Natural killer cell treated with Interleukin-12 subunit alpha and Interleukin-12 subunit beta and Interleukin-15 and Interleukin-18, amount 100 ng/mL, for 72 hours (primary cell): ENCODE measurements at regions not wholly inside any gene's neighbourhood (a gene's known extent, or its start where the extent isn't known, plus 50 kb on each side); places are given as distances from the start of the nearest gene placed in this dataset.

Experiments used
- ATAC-seq, 2 donors: fragments of 150-1000 bp; cut with Tn5 transposase in 1 of 2; sonication (Bioruptor Pico), chemical (Tn5 transposase) in 1 of 2; 2 replicates each; pipeline ENCODE4 v1.10.0; 2021
- DNase-seq: peaks from one replicate; pipeline ENCODE4 v3.0.0; 2022; ENCODE audit warnings: low spot score
- H3K27ac Mint-ChIP-seq, 2 donors: 1 replicate in 1 of 2; 2 replicates in 1 of 2; pipeline ENCODE4 v1.8.0; 2022; ENCODE audit warnings: mixed read lengths in 2 of 2, mild to moderate bottlenecking in 1 of 2, moderate library complexity in 1 of 2
- H3K27me3 Mint-ChIP-seq, 2 donors: 1 replicate in 1 of 2; 2 replicates in 1 of 2; pipeline ENCODE4 v1.8.0; 2022; ENCODE audit warnings: mixed read lengths in 2 of 2
- H3K36me3 Mint-ChIP-seq: one replicate; pipeline ENCODE4 v1.8.0; 2022; ENCODE audit warnings: mixed read lengths
- H3K4me1 Mint-ChIP-seq, 2 donors: 1 replicate in 1 of 2; 2 replicates in 1 of 2; pipeline ENCODE4 v1.8.0; 2022; ENCODE audit warnings: low read depth in 2 of 2, mixed read lengths in 2 of 2, mild to moderate bottlenecking in 1 of 2
- H3K4me3 Mint-ChIP-seq: one replicate; pipeline ENCODE4 v1.8.0; 2022; ENCODE audit warnings: mixed read lengths
- H3K9me3 Mint-ChIP-seq: 2 replicates; pipeline ENCODE4 v1.8.0; 2022; ENCODE audit warnings: mixed read lengths

DNA sequence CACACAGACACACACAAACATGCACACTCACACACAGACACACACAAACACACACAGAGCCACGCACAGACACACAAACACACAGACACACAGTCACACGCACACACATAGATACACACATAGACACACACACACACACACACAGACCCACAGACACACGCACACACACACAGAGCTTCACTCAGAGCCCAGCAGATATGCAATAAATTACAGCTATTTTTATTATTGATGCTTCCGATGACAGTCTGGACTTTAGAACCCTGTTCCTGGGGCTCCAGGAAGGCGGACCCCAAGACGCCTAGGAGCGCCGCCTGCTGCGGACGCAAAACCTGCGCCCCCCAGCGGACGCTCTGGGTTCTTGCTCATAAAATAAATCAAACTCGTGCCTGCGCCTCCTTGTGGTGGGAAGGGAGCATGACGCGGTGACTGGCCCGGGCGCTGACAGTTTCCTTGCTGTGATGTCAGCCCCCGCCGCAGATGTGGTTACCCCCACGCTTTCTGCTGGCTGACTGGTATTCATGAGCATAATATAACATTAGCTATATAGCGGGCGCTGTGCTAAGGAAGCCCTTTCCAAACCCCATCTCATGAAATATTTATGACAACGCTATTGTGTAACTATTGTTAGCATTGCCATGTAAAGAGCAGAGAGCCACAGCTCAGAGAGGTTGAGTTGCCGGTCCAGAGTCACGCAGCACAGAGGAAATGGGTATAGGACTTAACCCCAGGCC lies 64.4 kb upstream of the TM9SF2 start:
- H3K9me3 Mint-ChIP-seq, result no peaks in the 10 kb centered on the region
- peaks cover 6 to 18% of the 10 kb centered on the region in 2 donors for H3K27me3 Mint-ChIP-seq
- H3K36me3 Mint-ChIP-seq, result no peaks in the 10 kb centered on the region
- peak overlapping the region; percentile 63 for H3K4me3 Mint-ChIP-seq
- peaks cover 55 to 63% of the 10 kb centered on the region in 2 donors for H3K4me1 Mint-ChIP-seq
- DNase-seq (peak; percentile 94), ATAC-seq (peak; percentile 77 to 81)
- H3K27ac Mint-ChIP-seq, result peak overlapping the region; percentile 63 to 74

- Mint-ChIP-seq H3K9me3 (no peaks in the 10 kb centered on the region), H3K36me3 (no peaks in the 10 kb centered on the region), H3K27ac (peak overlapping the region in 1 of 2 donors; percentile 56), H3K4me1 (peaks cover 37 to 43% of the 10 kb centered on the region in 2 donors), H3K27me3 (peaks cover 8 to 18% of the 10 kb centered on the region in 2 donors), H3K4me3 (peak overlapping the region; percentile 5)
- DNase-seq (no peak), ATAC-seq (no peak)
These were observed 62.2 kb upstream of the TM9SF2 start for GRCh38 chr13:99439048-99439447.

DNA sequence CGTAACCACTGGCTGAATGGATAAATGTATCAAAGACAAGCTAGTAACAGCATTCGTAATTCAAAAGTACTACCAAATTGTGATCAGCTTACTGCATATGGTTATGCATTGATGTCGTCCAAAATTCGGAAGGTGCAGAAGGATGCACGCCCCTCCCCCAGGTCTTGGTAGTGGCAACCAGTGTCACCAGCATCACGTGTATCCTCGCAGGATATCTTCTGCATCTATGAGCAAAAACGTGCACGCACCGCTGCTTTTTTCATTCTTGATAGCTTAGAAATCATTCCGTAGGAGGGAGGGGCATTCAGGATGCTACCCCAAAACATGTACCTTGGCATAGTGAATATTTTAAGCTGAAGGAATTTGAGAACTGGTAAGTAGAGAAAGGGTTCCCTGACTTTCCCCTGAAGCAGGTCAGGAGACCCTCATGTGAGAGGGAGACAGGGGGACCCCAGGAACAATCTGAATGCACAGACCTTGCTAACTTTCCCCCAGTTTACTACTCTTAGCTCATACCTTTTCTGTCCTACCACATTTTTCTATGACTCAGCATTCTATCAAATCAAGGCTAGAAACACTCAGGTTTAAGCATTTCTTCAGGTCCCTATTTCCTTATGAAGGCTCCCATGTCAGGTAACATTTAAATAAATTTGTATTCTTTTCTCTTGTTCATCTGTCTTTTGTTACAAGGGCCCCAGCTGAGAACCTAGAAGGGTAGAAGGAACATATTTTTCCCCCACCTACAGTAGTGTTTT lies 61.2 kb upstream of the TM9SF2 start:
- H3K27me3 Mint-ChIP-seq, result peaks cover 8 to 18% of the 10 kb centered on the region in 2 donors
- no peak overlapping the region for H3K4me3 Mint-ChIP-seq
- no peak overlapping the region for H3K27ac Mint-ChIP-seq
- H3K4me1 Mint-ChIP-seq, result peaks cover 32 to 36% of the 10 kb centered on the region in 2 donors
- no peaks in the 10 kb centered on the region for H3K36me3 Mint-ChIP-seq
- no peak for DNase-seq
- no peak for ATAC-seq
- no peaks in the 10 kb centered on the region for H3K9me3 Mint-ChIP-seq

DNA sequence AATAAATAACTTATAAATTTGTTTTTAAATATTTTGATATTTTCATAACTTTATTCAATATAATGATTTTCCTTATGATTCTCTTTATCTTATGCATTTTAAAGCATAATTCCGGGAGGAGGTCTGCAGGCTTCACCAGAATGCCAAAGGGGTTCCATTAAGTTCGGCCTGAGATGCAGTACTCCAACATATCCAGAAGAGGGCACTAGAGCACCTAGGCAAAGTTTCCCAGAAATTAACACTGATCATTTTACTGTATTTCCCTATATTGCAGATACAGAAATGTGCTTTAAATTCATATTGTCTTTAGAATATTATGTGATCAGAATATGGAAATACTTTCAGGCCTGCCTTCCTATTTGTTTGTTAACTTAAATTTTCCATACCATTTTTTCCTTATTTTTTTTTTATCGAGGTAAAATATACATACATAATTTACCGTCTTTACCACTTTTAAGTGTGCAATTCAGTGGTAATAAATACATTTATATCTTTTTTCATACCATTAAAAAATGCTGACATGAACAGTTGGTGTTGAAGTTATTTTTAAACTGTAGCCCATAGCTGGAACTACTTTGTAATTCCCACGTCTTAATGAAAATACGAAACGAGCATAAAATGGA lies 58.9 kb upstream of the TM9SF2 start:
- peaks cover 13 to 15% of the 10 kb centered on the region in 2 donors for H3K4me1 Mint-ChIP-seq
- no peak overlapping the region for H3K4me3 Mint-ChIP-seq
- H3K36me3 Mint-ChIP-seq, result no peaks in the 10 kb centered on the region
- ATAC-seq, result peak in 1 of 2 donors; percentile 74
- no peak overlapping the region for H3K27ac Mint-ChIP-seq
- H3K9me3 Mint-ChIP-seq, result no peaks in the 10 kb centered on the region
- DNase-seq, result peak; percentile 78
- peaks cover 12 to 18% of the 10 kb centered on the region in 2 donors for H3K27me3 Mint-ChIP-seq

DNA sequence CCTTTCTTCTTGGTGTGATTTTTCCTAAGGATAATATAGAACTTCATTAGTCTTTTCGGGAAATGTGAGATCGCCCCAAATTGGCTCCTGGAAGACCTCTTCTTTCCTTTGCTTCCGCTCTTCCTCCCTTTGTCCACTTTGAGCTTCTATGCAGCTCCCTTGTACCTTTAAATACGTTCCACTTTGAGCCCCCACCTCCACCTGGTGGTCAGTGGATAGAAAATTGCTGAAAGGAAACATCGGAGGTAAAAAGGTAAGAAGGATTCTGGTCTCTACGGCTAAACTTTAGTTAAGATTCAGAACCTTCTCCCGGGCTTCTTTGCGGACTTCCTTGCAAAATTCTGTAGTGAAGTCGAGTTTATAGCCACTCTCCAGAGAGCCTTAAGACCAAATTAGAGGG lies 55.0 kb upstream of the TM9SF2 start:
- ATAC-seq (no peak), DNase-seq (no peak)
- Mint-ChIP-seq H3K9me3 (no peaks in the 10 kb centered on the region), H3K4me3 (no peak overlapping the region), H3K27me3 (peaks cover 3 to 21% of the 10 kb centered on the region in 2 donors), H3K27ac (no peak overlapping the region), H3K4me1 (peaks cover 3 to 12% of the 10 kb centered on the region in 2 donors), H3K36me3 (no peaks in the 10 kb centered on the region)

DNA sequence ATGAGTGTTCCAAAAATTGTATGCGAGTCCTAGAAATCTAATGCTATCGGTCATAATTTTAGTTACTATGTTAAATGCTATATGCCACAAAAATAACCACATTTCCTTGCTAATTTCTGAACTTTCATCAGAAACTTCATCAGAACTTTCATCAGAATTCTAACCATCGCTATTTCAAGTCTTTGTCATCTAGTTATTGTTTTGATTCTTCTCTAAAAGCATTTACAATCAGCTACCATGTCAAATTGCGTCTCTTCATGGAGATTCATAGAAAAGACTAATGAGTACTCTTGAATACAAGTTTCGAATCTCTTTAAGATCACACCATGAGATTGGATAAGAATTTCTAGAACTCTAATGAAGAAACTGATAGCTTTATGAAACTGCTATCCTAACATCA lies 52.7 kb upstream of the TM9SF2 start:
- H3K4me1 Mint-ChIP-seq, result peaks cover 3 to 31% of the 10 kb centered on the region in 2 donors
- H3K4me3 Mint-ChIP-seq, result peak overlapping the region; percentile 21
- no peak overlapping the region for H3K27ac Mint-ChIP-seq
- peaks cover 0 to 25% of the 10 kb centered on the region in 2 donors for H3K27me3 Mint-ChIP-seq
- H3K36me3 Mint-ChIP-seq, result no peaks in the 10 kb centered on the region
- DNase-seq (no peak), ATAC-seq (peak in 1 of 2 donors; percentile 46)
- H3K9me3 Mint-ChIP-seq, result no peaks in the 10 kb centered on the region

DNA sequence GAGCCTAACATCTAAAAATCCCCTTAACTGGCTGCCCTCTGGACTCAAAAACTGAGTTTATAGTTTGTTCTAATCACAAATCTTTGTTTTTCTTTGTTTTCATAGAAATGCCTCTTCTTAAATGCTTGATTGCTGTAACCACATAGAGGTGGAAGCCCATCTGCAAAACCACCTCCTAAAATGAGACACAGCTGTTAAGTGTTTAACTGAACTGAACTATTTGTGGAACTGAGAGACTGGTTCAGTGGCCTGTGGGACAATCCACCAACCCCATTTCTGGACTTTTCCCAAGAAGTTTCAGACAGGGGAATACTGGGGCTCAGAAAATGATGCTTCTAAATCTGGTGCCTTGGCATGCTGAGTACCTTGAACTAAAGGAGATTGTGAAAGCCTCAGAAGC lies 50.9 kb upstream of the TM9SF2 start:
- ATAC-seq, result no peak
- H3K4me1 Mint-ChIP-seq, result peaks cover 3 to 32% of the 10 kb centered on the region in 2 donors
- peak overlapping the region in 1 of 2 donors; percentile 25 for H3K27ac Mint-ChIP-seq
- H3K36me3 Mint-ChIP-seq, result peaks cover 7% of the 10 kb centered on the region
- DNase-seq, result no peak
- H3K4me3 Mint-ChIP-seq, result peak overlapping the region; percentile 5
- peaks cover 0 to 25% of the 10 kb centered on the region in 2 donors for H3K27me3 Mint-ChIP-seq
- no peaks in the 10 kb centered on the region for H3K9me3 Mint-ChIP-seq
